Calu3 (cell line): ENCODE measurements at regions not wholly inside any gene's neighbourhood (a gene's known extent, or its start where the extent isn't known, plus 50 kb on each side); places are given as distances from the start of the nearest gene placed in this dataset.

Experiments used
- BruUV-seq: library from RNA; stranded (reverse); fragments of 400-500 nt; replicated peaks from 2 replicates; lab custom pipeline; 2021; lab: Mats Ljungman, UMichigan
- CTCF ChIA-PET: fragments of 300-600 bp; sonication (Branson Sonifier 250); formaldehyde crosslinking; loops from one replicate; lab custom pipeline; 2022; ENCODE audit warnings: antibody characterized with exemption; lab: Charles Lee
- DNase-seq: peaks from one replicate; pipeline ENCODE4 v3.0.0; 2022
- H3K27ac Mint-ChIP-seq: one replicate; pipeline ENCODE4 v1.8.0; 2022; ENCODE audit warnings: mixed read lengths; ENCODE audit not compliant: unreplicated experiment
- H3K27me3 Mint-ChIP-seq: one replicate; pipeline ENCODE4 v1.8.0; 2022; ENCODE audit warnings: mixed read lengths; ENCODE audit not compliant: unreplicated experiment
- H3K36me3 Mint-ChIP-seq: one replicate; pipeline ENCODE4 v1.8.0; 2022; ENCODE audit warnings: mild to moderate bottlenecking, moderate library complexity, mixed read lengths; ENCODE audit not compliant: insufficient read depth, unreplicated experiment
- H3K4me1 Mint-ChIP-seq: one replicate; pipeline ENCODE4 v1.8.0; 2022; ENCODE audit warnings: mild to moderate bottlenecking, low read depth, mixed read lengths; ENCODE audit not compliant: unreplicated experiment
- H3K4me3 Mint-ChIP-seq: one replicate; pipeline ENCODE4 v1.8.0; 2022; ENCODE audit warnings: mild to moderate bottlenecking, low read depth, moderate library complexity, mixed read lengths; ENCODE audit not compliant: unreplicated experiment
- H3K9me3 Mint-ChIP-seq: one replicate; pipeline ENCODE4 v1.8.0; 2022; ENCODE audit warnings: low read depth, mixed read lengths; ENCODE audit not compliant: unreplicated experiment
- intact Hi-C: fragments of 100-400 bp; cut with micrococcal nuclease; formaldehyde crosslinking; loops from one replicate; pipeline ENCODE4 v1.10.0; 2022; ENCODE audit not compliant: unreplicated experiment
- TF ChIP-seq, protein P1 (sequence below): fragments of 200-600 bp; IDR thresholded peaks from one replicate; pipeline ENCODE4 v1.8.0; 2022; ENCODE audit warnings: antibody characterized with exemption; ENCODE audit not compliant: unreplicated experiment

DNA sequence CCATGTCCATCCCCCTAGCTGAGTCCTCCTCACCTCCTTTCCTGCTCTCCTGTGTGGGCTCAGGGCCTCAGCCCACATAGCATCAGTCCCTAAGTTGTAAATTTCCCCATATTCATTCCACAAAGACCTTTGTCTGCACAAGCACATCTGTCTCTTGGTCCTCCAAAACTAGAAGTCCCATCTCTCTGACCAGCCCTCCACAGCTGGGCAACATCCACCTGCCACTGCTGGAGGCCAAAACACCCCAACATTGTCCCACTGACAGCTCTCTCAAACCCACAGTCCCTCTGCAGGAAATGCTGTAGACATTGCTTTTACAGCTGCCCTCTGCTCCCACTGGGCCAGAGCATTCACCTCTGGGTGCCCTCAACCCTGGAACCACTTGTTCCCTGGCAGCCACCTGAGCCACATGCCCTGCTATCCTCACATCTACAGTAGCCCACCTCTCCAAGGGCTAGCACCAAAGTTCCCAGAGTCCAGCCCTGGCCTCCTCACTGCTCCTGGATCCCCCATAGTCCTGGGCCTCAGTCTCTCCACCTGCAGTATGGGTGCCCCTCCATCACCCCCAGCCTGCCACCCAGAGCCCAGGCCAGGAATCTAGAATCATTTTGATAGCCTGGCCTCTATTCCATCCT is 1722.7 kb downstream of the TP53TG3F start:
- Mint-ChIP-seq H3K27ac (no peak overlapping the region), H3K27me3 (no peaks in the 10 kb centered on the region), H3K9me3 (peaks cover 11% of the 10 kb centered on the region), H3K36me3 (no peaks in the 10 kb centered on the region), H3K4me3 (no peak overlapping the region), H3K4me1 (no peaks in the 10 kb centered on the region)
- TF ChIP-seq, protein P1, sequence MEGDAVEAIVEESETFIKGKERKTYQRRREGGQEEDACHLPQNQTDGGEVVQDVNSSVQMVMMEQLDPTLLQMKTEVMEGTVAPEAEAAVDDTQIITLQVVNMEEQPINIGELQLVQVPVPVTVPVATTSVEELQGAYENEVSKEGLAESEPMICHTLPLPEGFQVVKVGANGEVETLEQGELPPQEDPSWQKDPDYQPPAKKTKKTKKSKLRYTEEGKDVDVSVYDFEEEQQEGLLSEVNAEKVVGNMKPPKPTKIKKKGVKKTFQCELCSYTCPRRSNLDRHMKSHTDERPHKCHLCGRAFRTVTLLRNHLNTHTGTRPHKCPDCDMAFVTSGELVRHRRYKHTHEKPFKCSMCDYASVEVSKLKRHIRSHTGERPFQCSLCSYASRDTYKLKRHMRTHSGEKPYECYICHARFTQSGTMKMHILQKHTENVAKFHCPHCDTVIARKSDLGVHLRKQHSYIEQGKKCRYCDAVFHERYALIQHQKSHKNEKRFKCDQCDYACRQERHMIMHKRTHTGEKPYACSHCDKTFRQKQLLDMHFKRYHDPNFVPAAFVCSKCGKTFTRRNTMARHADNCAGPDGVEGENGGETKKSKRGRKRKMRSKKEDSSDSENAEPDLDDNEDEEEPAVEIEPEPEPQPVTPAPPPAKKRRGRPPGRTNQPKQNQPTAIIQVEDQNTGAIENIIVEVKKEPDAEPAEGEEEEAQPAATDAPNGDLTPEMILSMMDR, result no peak
- CTCF ChIA-PET, result no interaction called here
- intact Hi-C loops, result no loop called here
- no peak for DNase-seq
- BruUV-seq, result no TSS peak

DNA sequence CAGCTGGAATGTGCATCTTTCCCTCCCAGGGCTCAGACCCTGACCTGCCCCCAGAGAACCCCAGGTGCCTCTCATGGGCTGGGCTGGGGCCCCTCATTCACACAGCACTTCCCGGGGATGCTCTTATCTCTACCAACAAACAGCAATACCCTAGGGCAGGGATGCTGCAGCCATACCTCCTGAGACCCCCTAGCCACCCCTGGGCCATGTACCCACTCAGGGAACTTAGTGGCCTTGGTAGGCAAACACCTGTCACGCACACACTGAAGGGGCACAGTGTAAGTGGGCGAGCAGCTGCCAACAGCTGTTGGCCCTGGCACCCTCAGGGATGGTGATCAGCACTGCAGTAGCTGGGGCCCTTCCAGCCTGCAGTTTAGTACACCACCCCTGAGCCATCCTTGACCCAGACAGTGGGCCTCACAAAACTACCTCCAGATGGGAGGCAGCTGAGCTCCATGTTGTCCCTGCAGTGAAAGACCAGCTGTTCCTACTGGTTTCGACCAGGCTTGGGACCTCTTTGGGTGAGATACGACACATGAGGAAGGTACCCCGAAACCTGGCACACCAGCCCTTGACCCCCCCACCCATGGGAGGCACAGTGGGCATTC is 1723.6 kb downstream of the TP53TG3F start:
- no TSS peak for BruUV-seq
- Mint-ChIP-seq H3K9me3 (peaks cover 9% of the 10 kb centered on the region), H3K4me1 (no peaks in the 10 kb centered on the region), H3K4me3 (no peak overlapping the region), H3K36me3 (no peaks in the 10 kb centered on the region), H3K27ac (no peak overlapping the region), H3K27me3 (no peaks in the 10 kb centered on the region)
- DNase-seq, result no peak
- TF ChIP-seq, protein P1, result no peak
- intact Hi-C loops, result no loop called here
- CTCF ChIA-PET, result no interaction called here

DNA sequence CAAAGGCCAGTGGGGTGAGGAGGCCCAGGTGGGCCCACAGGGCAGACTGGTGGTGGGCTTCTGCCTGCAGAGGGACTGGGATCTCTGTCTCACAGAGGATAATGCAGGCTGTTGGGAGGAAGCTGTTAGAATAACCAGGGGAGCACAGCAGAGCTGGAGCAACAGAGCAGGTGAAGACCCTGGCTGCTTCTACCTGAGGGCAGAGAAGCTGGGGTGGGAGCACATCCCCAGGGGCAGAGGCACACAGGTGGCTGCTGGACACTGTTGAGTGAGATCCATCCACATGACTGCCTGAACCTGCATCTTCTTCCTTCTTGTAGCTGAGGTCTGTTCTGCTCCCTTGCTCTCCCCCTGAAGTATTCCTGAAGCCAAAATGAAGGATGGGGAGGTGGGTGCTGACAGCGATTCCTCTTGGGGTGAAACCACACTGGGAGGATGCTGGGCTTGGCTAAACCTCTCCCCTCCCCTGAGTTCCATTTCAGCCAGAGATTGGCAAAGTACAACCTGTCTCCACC is 1725.0 kb downstream of the TP53TG3F start:
- TF ChIP-seq, protein P1, result no peak
- Mint-ChIP-seq H3K27me3 (no peaks in the 10 kb centered on the region), H3K36me3 (no peaks in the 10 kb centered on the region), H3K4me3 (no peak overlapping the region), H3K9me3 (peaks cover 9% of the 10 kb centered on the region), H3K4me1 (no peaks in the 10 kb centered on the region), H3K27ac (no peak overlapping the region)
- no peak for DNase-seq
- intact Hi-C loops, result no loop called here
- CTCF ChIA-PET, result no interaction called here
- no TSS peak for BruUV-seq

DNA sequence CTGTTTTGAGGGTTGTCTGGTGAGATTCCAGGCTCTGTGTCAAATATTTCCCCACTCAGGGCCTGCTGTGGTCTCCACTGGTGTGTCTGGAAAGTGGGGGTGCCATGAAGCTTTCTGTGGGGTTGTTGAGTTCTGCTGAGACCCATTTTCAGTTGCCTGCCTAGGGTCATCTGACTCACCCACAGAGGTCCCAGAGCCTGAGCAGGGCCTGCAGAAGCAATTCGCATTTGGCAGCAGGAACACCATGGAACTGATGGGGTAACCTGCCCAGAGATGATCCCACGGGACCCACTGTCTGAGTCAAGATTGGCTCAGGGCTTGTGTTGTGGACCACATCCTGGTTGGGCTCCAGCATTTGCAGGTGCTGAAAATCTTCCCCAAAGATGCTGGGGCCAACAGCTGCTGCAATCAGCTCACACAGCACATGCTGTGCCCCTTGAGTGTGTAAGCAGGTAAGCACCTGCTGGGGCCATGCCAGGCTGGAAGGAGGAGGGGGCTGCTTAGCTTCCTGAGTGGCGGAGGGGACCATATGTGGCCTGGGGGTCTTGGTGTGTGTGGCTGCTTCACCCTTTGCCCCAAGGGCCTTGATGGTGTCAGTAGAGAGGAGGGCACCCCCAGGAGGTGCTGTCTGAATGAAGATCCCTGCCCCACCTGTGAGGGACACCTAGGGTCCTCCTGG is 1726.1 kb downstream of the TP53TG3F start:
- CTCF ChIA-PET, result no interaction called here
- H3K9me3 Mint-ChIP-seq, result peaks cover 9% of the 10 kb centered on the region
- no peaks in the 10 kb centered on the region for H3K36me3 Mint-ChIP-seq
- no peaks in the 10 kb centered on the region for H3K27me3 Mint-ChIP-seq
- no TSS peak for BruUV-seq
- DNase-seq, result no peak
- H3K4me1 Mint-ChIP-seq, result no peaks in the 10 kb centered on the region
- TF ChIP-seq, protein P1, result no peak
- intact Hi-C loops, result no loop called here
- no peak overlapping the region for H3K4me3 Mint-ChIP-seq
- H3K27ac Mint-ChIP-seq, result no peak overlapping the region
